ENCODE measurements at regions not wholly inside any gene's neighbourhood (a gene's known extent, or its start where the extent isn't known, plus 50 kb on each side); places are given as distances from the start of the nearest gene placed in this dataset.
"Not testable (repeated sequence)": the region's sequence is repeated elsewhere in the genome, so short reads cannot be mapped to it uniquely, and the experiment has no call there.

GRCh38 chr2:751474-751873 lies 74.3 kb upstream of the TMEM18 start:
- no peak for DNase-seq (ENCODE audit: low read depth)
- in situ Hi-C loops (cut with HindIII; ENCODE audit: low pct_unique_long_range_greater_than_20kb, low sequenced_read_pairs) = no loop called here

- DNase-seq (ENCODE audit: low read depth) = no peak
- in situ Hi-C loops (cut with HindIII; ENCODE audit: low pct_unique_long_range_greater_than_20kb, low sequenced_read_pairs) = no loop called here
These were observed 73.4 kb upstream of the TMEM18 start for GRCh38 chr2:750628-751027.

- no peak for DNase-seq (ENCODE audit: low read depth)
- in situ Hi-C loops (cut with HindIII; ENCODE audit: low pct_unique_long_range_greater_than_20kb, low sequenced_read_pairs) = no loop called here
These were observed 70.7 kb upstream of the TMEM18 start for GRCh38 chr2:747762-748351.

GRCh38 chr2:746697-747096 lies 69.5 kb upstream of the TMEM18 start:
- in situ Hi-C loops (cut with HindIII; ENCODE audit: low pct_unique_long_range_greater_than_20kb, low sequenced_read_pairs) = no loop called here
- DNase-seq (ENCODE audit: low read depth) = no peak

GRCh38 chr2:744088-744487 lies 66.9 kb upstream of the TMEM18 start:
- DNase-seq (ENCODE audit: low read depth) = no peak
- in situ Hi-C loops (cut with HindIII; ENCODE audit: low pct_unique_long_range_greater_than_20kb, low sequenced_read_pairs) = no loop called here

- DNase-seq (ENCODE audit: low read depth) = no peak
- in situ Hi-C loops (cut with HindIII; ENCODE audit: low pct_unique_long_range_greater_than_20kb, low sequenced_read_pairs) = no loop called here
These were observed 65.0 kb upstream of the TMEM18 start for GRCh38 chr2:742221-742620.

- no peak for DNase-seq (ENCODE audit: low read depth)
- in situ Hi-C loops (cut with HindIII; ENCODE audit: low pct_unique_long_range_greater_than_20kb, low sequenced_read_pairs) = no loop called here
These were observed 63.9 kb upstream of the TMEM18 start for GRCh38 chr2:741195-741496.

- in situ Hi-C loops (cut with HindIII; ENCODE audit: low pct_unique_long_range_greater_than_20kb, low sequenced_read_pairs) = not testable (repeated sequence)
- peak; percentile 100 for DNase-seq (ENCODE audit: low read depth)
These were observed 63.4 kb upstream of the TMEM18 start for GRCh38 chr2:740322-741194.

GRCh38 chr2:739864-740321 lies 62.7 kb upstream of the TMEM18 start:
- peak; percentile 93 for DNase-seq (ENCODE audit: low read depth)
- in situ Hi-C loops (cut with HindIII; ENCODE audit: low pct_unique_long_range_greater_than_20kb, low sequenced_read_pairs) = not testable (repeated sequence)

GRCh38 chr2:736939-737338 lies 59.7 kb upstream of the TMEM18 start:
- in situ Hi-C loops (cut with HindIII; ENCODE audit: low pct_unique_long_range_greater_than_20kb, low sequenced_read_pairs) = no loop called here
- DNase-seq (ENCODE audit: low read depth) = no peak

- DNase-seq (ENCODE audit: low read depth) = no peak
- in situ Hi-C loops (cut with HindIII; ENCODE audit: low pct_unique_long_range_greater_than_20kb, low sequenced_read_pairs) = no loop called here
These were observed 58.5 kb upstream of the TMEM18 start for GRCh38 chr2:735670-736218.

- DNase-seq (ENCODE audit: low read depth) = no peak
- in situ Hi-C loops (cut with HindIII; ENCODE audit: low pct_unique_long_range_greater_than_20kb, low sequenced_read_pairs) = no loop called here
These were observed 57.3 kb upstream of the TMEM18 start for GRCh38 chr2:734496-734895.

- in situ Hi-C loops (cut with HindIII; ENCODE audit: low pct_unique_long_range_greater_than_20kb, low sequenced_read_pairs) = no loop called here
- no peak for DNase-seq (ENCODE audit: low read depth)
These were observed 56.3 kb upstream of the TMEM18 start for GRCh38 chr2:733495-733894.

- in situ Hi-C loops (cut with HindIII; ENCODE audit: low pct_unique_long_range_greater_than_20kb, low sequenced_read_pairs) = no loop called here
- no peak for DNase-seq (ENCODE audit: low read depth)
These were observed 55.8 kb upstream of the TMEM18 start for GRCh38 chr2:733001-733400.

- in situ Hi-C loops (cut with HindIII; ENCODE audit: low pct_unique_long_range_greater_than_20kb, low sequenced_read_pairs) = no loop called here
- DNase-seq (ENCODE audit: low read depth) = no peak
These were observed 54.5 kb upstream of the TMEM18 start for GRCh38 chr2:731711-732110.

GRCh38 chr2:729376-729861 lies 52.2 kb upstream of the TMEM18 start:
- in situ Hi-C loops (cut with HindIII; ENCODE audit: low pct_unique_long_range_greater_than_20kb, low sequenced_read_pairs) = no loop called here

GRCh38 chr2:728165-728564 lies 51.0 kb upstream of the TMEM18 start:
- DNase-seq (ENCODE audit: low read depth) = no peak
- in situ Hi-C loops (cut with HindIII; ENCODE audit: low pct_unique_long_range_greater_than_20kb, low sequenced_read_pairs) = no loop called here

More at GRCh38 chr2:729376-729861, 52.2 kb upstream of the TMEM18 start:
- no peak for DNase-seq (ENCODE audit: low read depth)

GRCh38 chr2:727071-727470 lies 49.9 kb upstream of the TMEM18 start:
- no peak for DNase-seq (ENCODE audit: low read depth)
- in situ Hi-C loops (cut with HindIII; ENCODE audit: low pct_unique_long_range_greater_than_20kb, low sequenced_read_pairs) = no loop called here
